Heart right ventricle (tissue), 16 donors: ENCODE measurements at regions not wholly inside any gene's neighbourhood (a gene's known extent, or its start where the extent isn't known, plus 50 kb on each side); places are given as distances from the start of the nearest gene placed in this dataset.
"Not testable (repeated sequence)": the region's sequence is repeated elsewhere in the genome, so short reads cannot be mapped to it uniquely, and the experiment has no call there.

Experiments used
- ATAC-seq, 8 donors: fragments of 200-7000 bp; cut with Tn5 transposase; one replicate each; pipeline ENCODE4 v1.9.1; 2020; ENCODE audit warnings: mild to moderate bottlenecking in 8 of 8, moderate library complexity in 8 of 8, moderate number of reproducible peaks in 1 of 8
- DNase-seq, 2 donors: peaks; one replicate each; pipeline ENCODE4 v3.0.0-alpha.2; 2020
- H3K27ac ChIP-seq, 10 donors: fragments of 200-600 bp; sonication (generic) in 2 of 10; one replicate each; pipeline versions ENCODE4 v1.5.0 to v1.8.0; 2020 to 2022; ENCODE audit warnings: mild to moderate bottlenecking in 3 of 10
- H3K27me3 ChIP-seq, 7 donors: fragments of 200-600 bp; one replicate each; pipeline ENCODE4 v1.8.0; 2021 to 2022; ENCODE audit warnings: mild to moderate bottlenecking in 2 of 7
- H3K36me3 ChIP-seq, 9 donors: fragments of 200-600 bp; sonication (generic) in 1 of 9; one replicate each; pipeline versions ENCODE4 v1.5.0 to v1.8.0; 2020 to 2022; ENCODE audit warnings: mild to moderate bottlenecking in 2 of 9
- H3K4me1 ChIP-seq, 9 donors: fragments of 200-600 bp; sonication (generic) in 1 of 9; one replicate each; pipeline versions ENCODE4 v1.5.0 to v1.8.0; 2020 to 2022; ENCODE audit warnings: mild to moderate bottlenecking in 4 of 9
- H3K4me3 ChIP-seq, 10 donors: fragments of 200-600 bp; sonication (generic) in 2 of 10; one replicate each; pipeline versions ENCODE4 v1.5.0 to v1.8.0; 2020 to 2022; ENCODE audit warnings: mild to moderate bottlenecking in 7 of 10, moderate library complexity in 2 of 10
- H3K9me3 ChIP-seq, 11 donors: fragments of 200-600 bp in 10 of 11; sonication (generic) in 2 of 11; one replicate each; pipeline versions ENCODE4 v1.5.0 to v1.8.0; 2013 to 2022; ENCODE audit warnings: mild to moderate bottlenecking in 2 of 11, control low read depth in 1 of 11, moderate library complexity in 1 of 11
- CTCF ChIP-seq, 9 donors: fragments of 200-600 bp; sonication (generic) in 2 of 9; IDR thresholded peaks; one replicate each; pipeline versions ENCODE4 v1.5.0 to v1.8.0; 2021 to 2022; ENCODE audit warnings: antibody characterized with exemption in 9 of 9, mild to moderate bottlenecking in 5 of 9, moderate library complexity in 1 of 9
- WGBS, 2 donors: extraction: QIAGEN DNeasy Blood & Tissue Kit; methylation state at CpG; one replicate each; pipeline ENCODE4 v1.1.7; 2013; ENCODE audit warnings: inconsistent platforms in 1 of 2; 5-methylcytosine and 5-hydroxymethylcytosine counted together
- intact Hi-C, 10 donors: fragments of 100-400 bp; cut with DNase I; formaldehyde crosslinking; loops; one replicate each; pipeline versions ENCODE4 v1.11.1 to v1.14.2; 2022
- donor health status: Arrhythmogenic right ventricular cardiomyopathy.
- donor health status: ischemic (EF 13 %, LVEDD 7.1; RV severe dilation, severe dysfunction).
- donor health status: healthy with polysubstance abuse.
- donor health status: DM: no; HTN: yes; CAD: no.
- donor health status: DM: no; HTN: no; CAD: no.
- donor health status: ischemic (EF 25% LVEDD 6.9; RV normal size, moderate dysfunction).
- donor health status: ischemic (EF 25% LVEDD 5.7; RV mildly dilated, moderate dysfunction).
- donor health status: healthy.
- donor health status: DM: yes; HTN: yes; CAD: no.
- donor health status: Ischemic cardiomyopathy.
- donor health status: ischemic (EF 35%, LVEDD 5.7; RV mildly dilated, moderate dysfunction).
- donor health status: nonischemic (EF 11% LVEDD 7.7; RV severe dilation, severe dysfunction).
- donor health status: DM: yes; HTN: yes; CAD: no.
- donor health status: PGD.
- donor health status: ischemic (EF 29% LVEDD 5.4; RV normal size, mild dysfunction).
- donor health status: nonischemic (EF 23%, LVEDD 6.1; RV moderate dilation, normal function).

DNA sequence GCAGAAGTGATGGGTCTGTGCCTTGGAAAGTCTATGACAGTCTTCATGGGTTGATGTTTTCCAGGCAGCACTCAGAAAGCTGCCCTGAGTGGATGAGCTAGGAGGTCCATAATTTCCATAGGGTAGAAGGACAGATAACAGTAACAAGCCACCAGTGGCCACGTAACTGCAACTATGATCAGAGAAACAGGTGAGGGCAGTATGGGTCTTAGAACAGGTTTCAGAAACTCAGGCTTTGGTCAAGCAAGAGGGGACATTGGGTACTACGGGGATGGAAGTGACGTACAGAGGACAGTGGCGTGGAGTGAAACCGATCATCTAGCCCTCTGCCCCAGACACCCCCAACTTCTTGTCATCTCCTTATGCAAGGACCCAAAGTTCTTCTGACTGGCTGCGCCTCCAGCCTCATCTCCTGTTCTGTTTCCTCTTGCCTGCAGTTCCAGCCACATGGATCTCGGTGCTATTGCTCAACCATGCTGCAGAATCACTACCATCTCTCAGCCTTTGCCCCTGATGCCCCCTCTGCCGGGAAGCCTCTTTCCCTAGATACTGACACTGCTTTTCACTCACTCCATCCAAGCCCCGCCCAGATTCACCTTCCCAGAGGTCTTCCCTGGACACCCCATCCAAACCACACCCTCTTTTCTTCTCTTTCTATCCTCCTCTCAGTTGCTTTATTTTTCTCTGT lies 123.4 kb downstream of the MFAP3L start:
- WGBS, 2 donors, result 71 to 79% methylated on average over 9 of the region's 9 CpGs
- intact Hi-C loops, result no loop called here
- ATAC-seq (no peak), DNase-seq (no peak)
- no peaks in the 10 kb centered on the region for H3K4me1 ChIP-seq
- H3K36me3 ChIP-seq, result no peaks in the 10 kb centered on the region
- H3K27me3 ChIP-seq, result peaks cover 0 to 6% (median 0%) of the 10 kb centered on the region in 7 donors
- no peak overlapping the region for H3K4me3 ChIP-seq
- no peaks in the 10 kb centered on the region for H3K9me3 ChIP-seq
- H3K27ac ChIP-seq, result no peak overlapping the region
- peak in 1 of 9 donors; percentile 18 for TF ChIP-seq CTCF (IDR thresholded peaks at IDR 0.05)

DNA sequence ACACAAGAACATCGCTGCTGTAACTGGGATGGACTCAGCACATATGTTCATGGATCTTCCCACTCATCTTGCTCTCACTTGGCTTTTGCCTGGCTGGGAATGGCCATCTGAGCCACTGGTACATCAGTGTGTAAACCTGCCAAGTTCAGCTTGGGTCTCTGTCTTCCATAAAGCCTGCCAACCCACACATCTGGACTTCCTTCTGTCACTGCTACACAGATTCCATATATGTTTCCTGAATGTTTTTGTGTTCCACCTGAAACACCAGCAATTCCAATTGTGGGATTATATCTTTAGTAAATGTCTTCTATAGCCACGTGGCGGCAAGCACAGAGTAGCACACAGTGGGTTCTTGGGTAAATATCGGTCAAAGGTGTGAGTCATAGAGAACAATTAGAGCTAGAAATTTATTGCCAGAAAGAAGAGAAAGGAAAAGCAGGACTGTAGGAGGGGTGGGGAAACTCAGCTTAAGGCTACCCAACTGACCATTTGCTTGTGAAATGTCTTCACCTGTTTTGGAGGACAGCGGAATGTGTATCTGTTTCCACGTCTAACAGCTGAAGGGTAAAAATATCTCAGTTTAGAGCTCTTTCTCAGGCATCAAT lies 125.9 kb downstream of the MFAP3L start:
- ATAC-seq, result no peak
- H3K27ac ChIP-seq, result no peak overlapping the region
- intact Hi-C loops, result no loop called here
- WGBS, 2 donors, result 82 to 88% methylated on average over 6 of the region's 6 CpGs
- no peaks in the 10 kb centered on the region for H3K36me3 ChIP-seq
- H3K27me3 ChIP-seq, result peaks cover 0 to 3% (median 0%) of the 10 kb centered on the region in 7 donors
- H3K4me3 ChIP-seq, result no peak overlapping the region
- no peaks in the 10 kb centered on the region for H3K4me1 ChIP-seq
- no peak for TF ChIP-seq CTCF (IDR thresholded peaks at IDR 0.05)
- no peaks in the 10 kb centered on the region for H3K9me3 ChIP-seq
- DNase-seq, result no peak

DNA sequence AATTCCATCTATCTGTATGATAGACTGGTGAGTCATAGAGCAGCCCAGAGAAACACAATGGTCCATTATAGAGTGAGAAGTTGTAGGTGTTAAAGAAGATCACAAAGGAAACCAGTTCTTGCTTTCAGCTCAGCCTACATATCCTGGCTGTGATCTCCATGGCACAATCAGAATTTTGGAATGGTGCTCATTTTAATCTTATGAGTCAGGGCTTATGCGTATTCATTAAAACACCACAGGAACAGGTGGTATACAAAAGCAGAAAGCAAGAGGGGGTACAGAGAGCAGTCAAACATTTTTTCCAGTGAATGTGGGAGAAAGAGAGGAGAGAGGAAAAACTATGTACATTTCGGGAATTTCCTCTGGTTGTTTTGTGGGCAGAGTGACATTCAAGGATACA lies 126.9 kb downstream of the MFAP3L start:
- intact Hi-C loops, result no loop called here
- ATAC-seq, result no peak
- peaks cover 0 to 3% (median 0%) of the 10 kb centered on the region in 7 donors for H3K27me3 ChIP-seq
- no peaks in the 10 kb centered on the region for H3K4me1 ChIP-seq
- DNase-seq, result no peak
- WGBS, 2 donors, result 89 to 94% methylated on average over 2 of the region's 2 CpGs
- no peaks in the 10 kb centered on the region for H3K9me3 ChIP-seq
- no peak for TF ChIP-seq CTCF (IDR thresholded peaks at IDR 0.05)
- H3K4me3 ChIP-seq, result no peak overlapping the region
- H3K27ac ChIP-seq, result no peak overlapping the region
- H3K36me3 ChIP-seq, result no peaks in the 10 kb centered on the region

GRCh38 chr4:169898095-169898494 lies 128.1 kb downstream of the MFAP3L start:
- no peaks in the 10 kb centered on the region for H3K36me3 ChIP-seq
- no peak overlapping the region for H3K4me3 ChIP-seq
- no peaks in the 10 kb centered on the region for H3K4me1 ChIP-seq
- H3K9me3 ChIP-seq, result no peaks in the 10 kb centered on the region
- ATAC-seq, result no peak
- TF ChIP-seq CTCF (IDR thresholded peaks at IDR 0.05), result no peak
- no peak for DNase-seq
- no peak overlapping the region for H3K27ac ChIP-seq
- peaks cover 0 to 2% (median 0%) of the 10 kb centered on the region in 7 donors for H3K27me3 ChIP-seq
- intact Hi-C loops, result no loop called here

DNA sequence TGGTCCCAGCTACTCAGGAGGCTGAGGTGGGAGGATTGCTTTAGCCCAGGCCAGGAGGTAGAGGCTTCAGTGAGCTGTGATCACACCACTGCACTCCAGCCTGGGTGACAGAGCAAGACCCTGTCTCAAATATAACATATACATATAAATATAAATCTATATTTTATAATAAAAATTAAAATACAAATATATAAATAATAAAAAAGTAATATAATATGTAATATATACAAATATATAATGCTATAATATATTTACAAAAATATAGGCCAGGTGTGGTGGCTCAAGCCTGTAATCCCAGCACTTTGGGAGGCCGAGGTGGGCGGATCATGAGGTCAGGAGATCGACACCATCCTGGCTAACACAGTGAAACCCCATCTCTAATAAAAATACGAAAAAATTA lies 131.4 kb downstream of the MFAP3L start:
- H3K4me1 ChIP-seq, DNase-seq, H3K4me3 ChIP-seq, H3K9me3 ChIP-seq, H3K27me3 ChIP-seq, H3K27ac ChIP-seq, H3K36me3 ChIP-seq, ATAC-seq, intact Hi-C loops: not testable (repeated sequence)
- 94 to 95% methylated on average over 4 of the region's 4 CpGs for WGBS, 2 donors
